HepG2 (cell line): ENCODE measurements at regions not wholly inside any gene's neighbourhood (a gene's known extent, or its start where the extent isn't known, plus 50 kb on each side); places are given as distances from the start of the nearest gene placed in this dataset.

ENCODE experiments used
- PATZ1 ChIP-seq: sonication (generic); formaldehyde crosslinking; IDR thresholded peaks from 2 replicates; pipeline ENCODE4 v1.4.0; 2020; ENCODE audit warnings: missing genetic modification reagents
- SP1 ChIP-seq, 2 experiments: fragments of 450-650 bp in 1 of 2; sonication (generic) in 1 of 2; formaldehyde crosslinking in 1 of 2; IDR thresholded peaks; 2 replicates each; pipeline versions ENCODE4 v1.4.0 to v1.6.1; 2016 to 2020; ENCODE audit warnings: missing genetic modification reagents in 1 of 2
- ZNF83 ChIP-seq: sonication (generic); formaldehyde crosslinking; IDR thresholded peaks from 2 replicates; pipeline ENCODE4 v1.4.0; 2020; ENCODE audit warnings: missing genetic modification reagents, mild to moderate bottlenecking, borderline replicate concordance

GRCh38 chr7:40915071-40915470, 780.3 kb downstream of the SUGCT start:
- no peak for TF ChIP-seq ZNF83 (CRISPR knock-in tag)
- TF ChIP-seq PATZ1 (CRISPR knock-in tag) = no peak
- no peak for TF ChIP-seq SP1 (IDR thresholded peaks at IDR 0.05)
- no peak for TF ChIP-seq SP1 (CRISPR knock-in tag; IDR thresholded peaks at IDR 0.05)
